GM12873 (cell line): ENCODE measurements at regions not wholly inside any gene's neighbourhood (a gene's known extent, or its start where the extent isn't known, plus 50 kb on each side); places are given as distances from the start of the nearest gene placed in this dataset.

Experiments used
- TF ChIP-seq, protein P1 (sequence below): IDR thresholded peaks from 2 replicates; pipeline ENCODE4 v1.5.1; 2012; ENCODE audit warnings: low read depth, mild to moderate bottlenecking, moderate library complexity, low read length, control low read depth; ENCODE audit not compliant: insufficient read depth; ENCODE audit errors: missing control alignments

DNA sequence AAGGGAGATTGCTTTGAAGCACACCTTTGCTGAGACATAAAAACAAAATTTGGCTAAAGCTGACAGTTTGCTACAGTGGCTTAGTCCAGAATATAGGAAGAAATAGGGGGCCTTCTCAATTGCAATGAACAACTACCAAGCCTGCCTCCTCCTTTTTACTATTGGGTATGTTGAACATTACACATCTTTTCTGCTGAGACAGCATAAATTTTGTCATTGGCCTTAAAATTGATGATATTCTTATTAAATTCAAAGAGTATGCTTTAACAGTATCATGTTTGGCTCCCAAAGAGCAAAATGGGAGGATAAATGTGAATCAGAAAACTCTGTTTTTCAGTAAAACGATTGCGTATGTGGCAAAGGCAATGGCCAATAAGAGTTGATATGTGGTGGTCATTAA is 721.9 kb upstream of the IGFBP7 start:
- TF ChIP-seq, protein P1, sequence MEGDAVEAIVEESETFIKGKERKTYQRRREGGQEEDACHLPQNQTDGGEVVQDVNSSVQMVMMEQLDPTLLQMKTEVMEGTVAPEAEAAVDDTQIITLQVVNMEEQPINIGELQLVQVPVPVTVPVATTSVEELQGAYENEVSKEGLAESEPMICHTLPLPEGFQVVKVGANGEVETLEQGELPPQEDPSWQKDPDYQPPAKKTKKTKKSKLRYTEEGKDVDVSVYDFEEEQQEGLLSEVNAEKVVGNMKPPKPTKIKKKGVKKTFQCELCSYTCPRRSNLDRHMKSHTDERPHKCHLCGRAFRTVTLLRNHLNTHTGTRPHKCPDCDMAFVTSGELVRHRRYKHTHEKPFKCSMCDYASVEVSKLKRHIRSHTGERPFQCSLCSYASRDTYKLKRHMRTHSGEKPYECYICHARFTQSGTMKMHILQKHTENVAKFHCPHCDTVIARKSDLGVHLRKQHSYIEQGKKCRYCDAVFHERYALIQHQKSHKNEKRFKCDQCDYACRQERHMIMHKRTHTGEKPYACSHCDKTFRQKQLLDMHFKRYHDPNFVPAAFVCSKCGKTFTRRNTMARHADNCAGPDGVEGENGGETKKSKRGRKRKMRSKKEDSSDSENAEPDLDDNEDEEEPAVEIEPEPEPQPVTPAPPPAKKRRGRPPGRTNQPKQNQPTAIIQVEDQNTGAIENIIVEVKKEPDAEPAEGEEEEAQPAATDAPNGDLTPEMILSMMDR = no peak

DNA sequence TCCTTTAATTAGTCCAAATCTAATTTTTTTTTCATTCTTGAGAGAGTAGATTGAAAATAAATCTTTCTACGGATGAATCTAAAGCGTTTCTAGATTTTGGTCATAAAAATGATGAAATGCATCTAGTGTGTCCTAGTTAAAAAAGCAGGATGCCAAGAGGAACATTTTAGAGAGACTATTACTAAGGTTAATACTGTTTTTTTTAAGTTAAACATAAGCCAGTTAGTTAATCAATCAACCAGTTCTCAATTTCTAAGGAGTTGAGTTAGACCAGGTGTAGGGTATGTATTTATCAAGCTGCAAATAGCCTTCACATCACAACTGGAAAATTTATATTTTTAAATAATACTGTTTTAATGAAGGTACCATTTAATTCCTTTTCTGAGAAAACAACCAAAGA is 679.5 kb upstream of the IGFBP7 start:
- TF ChIP-seq, protein P1 = no peak

DNA sequence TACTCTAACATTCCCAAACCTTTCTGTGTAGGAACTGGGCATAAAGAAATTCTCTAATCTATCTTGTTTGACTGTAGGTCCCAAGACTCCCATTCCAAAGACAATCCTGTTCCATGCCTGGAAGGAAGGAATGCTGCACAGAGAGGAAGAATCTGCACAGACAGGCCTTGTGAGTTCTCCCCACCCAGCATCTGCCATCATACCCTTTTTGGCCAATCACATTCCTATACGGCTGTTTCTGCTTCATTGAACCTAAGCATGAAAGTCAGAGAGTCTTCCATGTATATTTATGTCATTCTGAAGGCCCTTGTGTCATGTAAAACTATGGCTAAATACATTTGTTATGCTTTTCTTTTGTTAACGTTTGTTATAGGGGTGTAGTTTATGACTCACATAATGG is 667.7 kb upstream of the IGFBP7 start:
- TF ChIP-seq, protein P1 = no peak

DNA sequence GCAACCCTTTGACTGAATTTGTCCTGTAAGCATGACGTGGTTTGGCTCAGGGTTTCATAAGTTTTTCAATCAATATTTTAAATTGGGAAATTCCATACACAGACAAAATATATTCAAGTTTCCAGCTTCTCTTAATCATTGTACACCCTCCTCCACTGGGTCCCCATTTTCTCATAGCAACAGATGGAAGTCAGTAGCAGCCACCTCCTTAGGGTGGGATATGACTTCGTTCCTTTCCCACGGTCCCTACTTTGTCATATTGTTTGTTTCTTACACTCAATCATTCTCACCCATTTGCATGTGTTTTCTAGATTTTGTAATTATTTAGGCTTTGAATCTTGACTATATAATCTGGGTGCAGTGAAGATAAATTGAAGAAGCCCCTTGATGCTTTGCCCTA is 664.5 kb upstream of the IGFBP7 start:
- TF ChIP-seq, protein P1 = no peak

DNA sequence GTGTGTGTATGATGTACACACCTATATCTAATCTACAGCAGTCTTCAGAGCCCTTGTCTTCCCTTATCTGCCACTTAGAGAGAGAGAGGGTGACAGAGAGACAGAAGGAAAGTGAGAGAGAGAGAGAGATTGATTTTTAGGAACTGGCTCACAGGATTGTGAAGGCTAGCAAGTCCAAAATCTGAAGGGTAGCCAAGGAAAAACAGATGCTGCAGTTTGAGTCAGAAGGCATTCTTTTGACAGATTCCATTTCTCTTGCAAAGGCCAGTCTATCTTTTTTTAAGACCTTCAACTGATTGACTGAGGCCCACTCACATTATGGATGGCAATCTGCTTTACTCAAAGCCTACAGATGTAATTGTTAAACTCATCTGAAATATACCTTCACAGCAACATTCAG is 664.0 kb upstream of the IGFBP7 start:
- TF ChIP-seq, protein P1 = no peak

DNA sequence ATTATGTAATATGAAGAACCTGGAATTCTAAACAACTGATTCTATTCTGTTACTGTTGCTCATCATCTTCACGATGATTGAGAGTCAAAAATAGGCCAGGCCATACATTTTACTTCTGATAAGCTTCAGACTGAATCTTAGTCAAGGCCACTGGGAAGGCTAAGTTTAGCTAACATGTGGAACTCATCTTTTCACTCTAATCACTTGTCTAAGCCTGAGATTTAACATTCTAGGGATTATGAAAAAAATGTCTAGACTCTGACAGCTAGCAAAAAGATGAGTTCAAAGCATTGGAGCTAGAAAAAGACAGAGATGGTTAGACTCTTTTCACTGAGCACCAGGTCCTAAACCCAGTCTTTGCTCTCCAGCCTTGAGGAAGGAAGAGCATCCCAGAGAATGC is 656.2 kb upstream of the IGFBP7 start:
- TF ChIP-seq, protein P1 = no peak

DNA sequence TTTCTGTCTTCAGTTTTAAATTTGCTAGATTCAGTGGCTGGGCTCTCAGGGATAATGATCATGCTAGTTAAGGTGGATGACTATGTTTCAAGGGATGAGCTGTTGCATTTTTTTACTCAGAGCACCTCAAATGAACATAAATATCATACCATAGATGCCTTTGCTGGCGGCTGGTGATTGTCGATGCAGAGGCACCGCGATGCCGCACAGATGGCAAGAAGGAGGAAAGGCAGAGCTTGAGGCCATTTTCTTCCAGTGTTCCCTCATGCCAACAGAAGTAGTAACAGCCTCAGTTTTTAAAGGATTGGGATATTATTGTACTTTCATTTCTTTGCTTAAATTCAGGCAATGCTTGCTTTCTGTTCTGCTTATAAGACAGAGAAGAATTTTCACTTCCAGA is 654.7 kb upstream of the IGFBP7 start:
- TF ChIP-seq, protein P1 = no peak
